ENCODE measurements at regions not wholly inside any gene's neighbourhood (a gene's known extent, or its start where the extent isn't known, plus 50 kb on each side); places are given as distances from the start of the nearest gene placed in this dataset.
"Not testable (repeated sequence)": the region's sequence is repeated elsewhere in the genome, so short reads cannot be mapped to it uniquely, and the experiment has no call there.

DNA sequence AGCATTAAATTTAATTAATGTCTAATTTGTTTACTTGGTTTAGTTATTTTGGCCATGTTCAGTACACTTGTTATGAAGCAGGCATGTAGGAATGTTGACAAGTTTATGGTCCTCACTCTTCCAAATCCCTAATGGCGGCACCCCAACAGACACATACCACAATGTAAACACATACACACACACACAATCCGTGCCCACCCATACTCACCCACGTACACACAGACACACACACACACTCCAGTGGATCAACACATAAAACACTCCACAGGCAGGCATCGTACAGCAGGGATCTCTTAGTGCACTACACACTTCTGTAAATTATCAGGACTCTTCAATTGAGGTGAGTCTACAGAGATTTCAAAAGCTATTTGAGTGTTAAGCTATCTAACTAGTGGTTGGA lies 767.5 kb downstream of the FOXD4L6 start:
- H3K27me3 Mint-ChIP-seq; H3K36me3 Mint-ChIP-seq; ATAC-seq; H3K27ac Mint-ChIP-seq; H3K4me1 Mint-ChIP-seq; CTCF ChIA-PET; H3K4me3 Mint-ChIP-seq; H3K9me3 Mint-ChIP-seq (ENCODE audit: low read depth): not testable (repeated sequence)
- peak; percentile 28 for DNase-seq

DNA sequence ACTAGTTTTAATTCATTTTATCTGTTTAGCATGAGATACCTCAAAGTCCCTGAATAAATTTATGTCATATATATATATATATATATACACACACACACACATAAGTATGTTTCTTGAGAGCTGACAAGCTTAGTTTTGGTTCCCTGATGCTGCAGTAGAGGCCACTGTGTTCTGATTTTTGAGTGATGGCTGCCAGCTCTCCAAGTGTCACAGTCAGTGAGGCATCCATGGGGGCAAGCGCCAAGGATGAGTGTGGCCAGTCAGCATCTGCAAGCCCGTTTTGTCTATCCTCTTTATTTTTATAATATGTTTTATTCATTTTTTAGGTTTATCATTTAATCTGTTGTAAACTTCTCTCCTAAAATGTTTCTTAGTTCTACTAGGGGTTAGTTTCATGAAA lies 797.5 kb downstream of the FOXD4L6 start:
- H3K36me3 Mint-ChIP-seq; H3K27me3 Mint-ChIP-seq; H3K9me3 Mint-ChIP-seq (ENCODE audit: low read depth); H3K4me3 Mint-ChIP-seq; H3K4me1 Mint-ChIP-seq; ATAC-seq; CTCF ChIA-PET; H3K27ac Mint-ChIP-seq; DNase-seq: not testable (repeated sequence)

DNA sequence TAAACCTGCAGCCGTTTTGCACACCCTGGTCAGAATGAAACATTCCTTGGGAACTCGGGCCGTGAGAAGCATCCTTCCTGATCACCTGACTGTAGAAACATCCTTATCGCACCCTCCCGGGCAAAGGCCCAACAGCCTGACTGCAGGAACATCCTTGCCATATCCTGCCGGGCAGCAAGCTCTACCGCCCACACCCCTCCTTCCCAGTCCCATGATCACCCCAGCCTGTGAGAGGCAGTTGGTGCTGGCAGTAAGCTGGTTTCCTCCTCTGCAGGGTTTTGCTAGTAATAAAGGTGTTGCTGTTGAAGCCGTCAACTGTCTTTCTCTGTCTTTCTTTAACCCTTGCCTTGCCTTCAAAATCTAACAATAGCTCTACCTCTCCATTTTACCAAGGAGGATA lies 799.6 kb downstream of the FOXD4L6 start:
- CTCF ChIA-PET; H3K36me3 Mint-ChIP-seq; H3K27ac Mint-ChIP-seq; H3K9me3 Mint-ChIP-seq (ENCODE audit: low read depth); DNase-seq; H3K4me3 Mint-ChIP-seq; H3K4me1 Mint-ChIP-seq; H3K27me3 Mint-ChIP-seq; ATAC-seq: not testable (repeated sequence)

DNA sequence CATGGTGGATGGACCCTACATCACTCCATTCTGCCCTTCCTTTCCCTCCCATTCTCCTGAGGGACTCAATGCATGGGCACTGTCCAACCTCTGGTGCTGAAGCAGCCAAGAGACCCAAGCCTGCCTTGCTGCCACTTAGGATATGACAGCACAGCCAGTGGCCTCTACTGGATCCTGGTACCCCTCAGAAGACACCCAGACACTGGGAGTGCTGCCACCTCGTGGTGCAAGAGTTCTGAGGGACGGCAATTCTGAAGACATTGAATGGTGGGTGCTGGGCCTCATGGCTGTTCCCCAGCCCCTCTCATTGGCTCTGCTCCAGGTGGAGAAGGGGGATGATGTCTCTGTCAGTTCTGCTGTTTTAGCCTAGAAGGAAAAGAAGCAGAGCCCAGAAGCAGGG lies 802.3 kb downstream of the FOXD4L6 start:
- H3K27me3 Mint-ChIP-seq; H3K4me3 Mint-ChIP-seq; ATAC-seq; H3K4me1 Mint-ChIP-seq; CTCF ChIA-PET; H3K36me3 Mint-ChIP-seq; DNase-seq; H3K27ac Mint-ChIP-seq; H3K9me3 Mint-ChIP-seq (ENCODE audit: low read depth): not testable (repeated sequence)

DNA sequence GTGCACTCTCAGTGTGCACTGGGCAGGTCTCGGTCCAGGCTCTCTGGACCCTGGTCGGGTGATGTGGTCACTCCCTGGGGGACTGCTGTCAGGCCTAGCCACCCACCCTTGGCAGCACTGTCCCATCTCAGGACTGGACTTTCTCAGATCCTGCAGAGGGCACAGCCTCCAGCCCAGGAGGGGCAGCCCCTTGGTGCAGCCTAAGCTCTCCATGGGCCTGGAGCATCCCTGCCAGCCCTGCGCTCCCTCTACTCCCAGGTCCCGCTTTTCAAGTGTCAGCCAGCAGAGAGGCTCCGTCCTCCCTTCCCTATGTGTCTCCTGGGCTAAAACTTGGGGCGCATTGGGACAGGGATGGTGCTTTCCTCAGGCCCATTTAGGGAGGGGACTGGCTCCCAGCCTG lies 805.8 kb downstream of the FOXD4L6 start:
- H3K27me3 Mint-ChIP-seq; H3K4me3 Mint-ChIP-seq; H3K27ac Mint-ChIP-seq; H3K36me3 Mint-ChIP-seq; ATAC-seq; H3K9me3 Mint-ChIP-seq (ENCODE audit: low read depth); DNase-seq; CTCF ChIA-PET; H3K4me1 Mint-ChIP-seq: not testable (repeated sequence)

DNA sequence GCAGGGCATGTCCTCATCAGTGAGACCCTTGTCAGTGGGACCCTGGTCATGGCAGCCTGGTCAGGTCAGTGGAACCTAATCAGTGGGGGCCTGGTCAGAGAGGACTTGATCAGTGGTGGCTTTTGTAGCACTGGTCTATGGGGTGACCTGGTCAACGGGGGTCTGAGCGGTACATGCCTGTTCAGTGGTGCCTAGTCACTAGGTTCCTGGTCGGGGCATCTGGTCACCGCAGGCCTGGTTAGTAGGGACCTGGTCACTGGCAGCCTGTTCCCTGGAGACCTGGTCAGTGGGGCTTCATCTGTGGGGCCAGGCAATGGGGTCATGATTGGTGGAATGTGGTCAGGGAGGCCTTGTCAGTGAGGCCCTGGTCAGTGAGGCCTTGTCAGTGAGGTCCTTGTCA lies 806.6 kb downstream of the FOXD4L6 start:
- H3K4me1 Mint-ChIP-seq; H3K27ac Mint-ChIP-seq; H3K36me3 Mint-ChIP-seq; H3K27me3 Mint-ChIP-seq; H3K9me3 Mint-ChIP-seq (ENCODE audit: low read depth); ATAC-seq; DNase-seq; CTCF ChIA-PET; H3K4me3 Mint-ChIP-seq: not testable (repeated sequence)

DNA sequence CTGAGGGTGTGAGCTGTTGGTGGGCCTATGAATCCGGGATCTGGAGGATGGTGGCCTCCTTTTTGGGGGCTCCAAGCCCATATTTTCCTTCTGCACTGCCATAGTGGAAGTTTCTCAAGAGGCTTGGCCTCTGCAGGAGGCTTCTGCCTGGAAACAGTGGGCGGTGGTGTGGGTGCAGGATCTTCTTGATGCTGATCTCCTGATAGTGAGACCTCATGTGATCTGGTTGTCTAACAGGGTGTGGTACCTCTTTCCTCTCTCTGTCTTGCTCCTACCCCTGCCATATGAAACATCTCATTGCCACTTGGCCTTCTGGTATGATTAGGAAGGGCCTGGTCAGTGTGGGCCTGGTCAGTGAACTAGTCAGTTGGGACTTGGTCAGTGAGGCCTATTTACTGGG lies 807.3 kb downstream of the FOXD4L6 start:
- H3K4me1 Mint-ChIP-seq; DNase-seq; H3K27me3 Mint-ChIP-seq; H3K27ac Mint-ChIP-seq; H3K36me3 Mint-ChIP-seq; H3K4me3 Mint-ChIP-seq; CTCF ChIA-PET; ATAC-seq; H3K9me3 Mint-ChIP-seq (ENCODE audit: low read depth): not testable (repeated sequence)

DNA sequence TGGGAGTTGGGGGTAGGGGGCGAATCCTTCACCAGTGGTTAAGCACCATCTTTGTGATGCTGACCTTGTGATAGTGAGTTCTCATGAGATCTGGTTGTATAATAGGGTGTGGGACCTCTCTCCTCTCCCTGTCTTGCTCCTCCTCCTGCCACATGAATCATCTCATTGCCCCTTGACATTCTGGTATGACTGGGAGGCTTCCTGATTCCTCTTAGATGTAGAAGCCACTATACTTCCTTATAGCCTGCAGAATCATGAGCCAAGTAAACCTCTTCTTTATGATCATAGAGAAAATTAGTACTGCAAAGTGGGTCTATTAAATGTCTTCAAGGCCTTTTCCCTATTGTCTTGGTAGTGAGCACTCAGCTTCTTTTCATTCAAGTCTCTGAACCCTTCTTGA lies 813.3 kb downstream of the FOXD4L6 start:
- H3K4me3 Mint-ChIP-seq, CTCF ChIA-PET: not testable (repeated sequence)

DNA sequence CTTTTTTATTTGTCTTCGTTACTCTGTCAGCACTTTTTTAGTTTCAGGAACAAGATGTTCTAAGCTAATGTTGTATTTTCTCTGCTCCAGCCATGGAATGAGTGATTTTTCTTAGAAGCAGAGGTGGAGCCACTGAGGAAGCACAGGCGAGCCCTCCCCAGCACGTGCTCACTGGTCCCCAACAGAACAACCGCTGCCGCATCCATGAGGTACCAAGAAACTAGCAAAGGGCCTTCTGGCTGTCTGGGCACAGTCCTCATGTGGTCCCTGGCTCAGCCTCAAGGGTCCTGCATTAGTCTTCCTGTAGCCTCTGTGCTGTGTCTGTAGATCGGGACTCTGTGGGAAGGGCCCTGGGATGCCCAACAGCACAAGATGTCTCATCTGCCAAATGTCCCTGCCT lies 838.5 kb downstream of the FOXD4L6 start:
- DNase-seq; H3K4me1 Mint-ChIP-seq; CTCF ChIA-PET; H3K27me3 Mint-ChIP-seq; H3K9me3 Mint-ChIP-seq (ENCODE audit: low read depth); H3K4me3 Mint-ChIP-seq; H3K36me3 Mint-ChIP-seq; ATAC-seq; H3K27ac Mint-ChIP-seq: not testable (repeated sequence)

More for the DNA sequence above, 813.3 kb downstream of the FOXD4L6 start:
- H3K36me3 Mint-ChIP-seq; ATAC-seq; H3K27me3 Mint-ChIP-seq; H3K9me3 Mint-ChIP-seq (ENCODE audit: low read depth); H3K27ac Mint-ChIP-seq; H3K4me1 Mint-ChIP-seq; DNase-seq: not testable (repeated sequence)
